Endothelial cell of umbilical vein (primary cell): ENCODE measurements at regions not wholly inside any gene's neighbourhood (a gene's known extent, or its start where the extent isn't known, plus 50 kb on each side); places are given as distances from the start of the nearest gene placed in this dataset.

Experiments used
- BruUV-seq: library from RNA; stranded (reverse); fragments of 400-500 nt; replicated peaks from 2 replicates; lab custom pipeline; 2021; lab: Mats Ljungman, UMichigan
- CTCF ChIA-PET: fragments of 300-600, 350-600 bp; sonication (Branson Sonifier 250); formaldehyde crosslinking; loops from one replicate; lab custom pipeline; 2021; ENCODE audit warnings: antibody characterized with exemption, inconsistent platforms; lab: Charles Lee
- POLR2A ChIA-PET: fragments of 300-600, 350-600 bp; sonication (Branson Sonifier 250); formaldehyde crosslinking; loops from one replicate; lab custom pipeline; 2021; ENCODE audit warnings: antibody characterized with exemption, inconsistent platforms; lab: Charles Lee
- DNase-seq: peaks from one replicate; pipeline ENCODE4 v3.0.0-alpha.2; 2011; ENCODE audit warnings: low read depth, low spot score
- FAIRE-seq: peaks from 2 replicates; lab custom pipeline; 2011; peaks lifted over from hg19 to GRCh38; lab: Jason Lieb, UNC
- H2AFZ ChIP-seq: 2 replicates; pipeline ENCODE4 v1.6.0; 2012; ENCODE audit warnings: low read depth, low read length, control low read depth, inconsistent platforms
- H3K27ac ChIP-seq: 2 replicates; pipeline ENCODE4 v1.5.1; 2011; ENCODE audit warnings: low read depth, mild to moderate bottlenecking, control low read depth, low read length, moderate library complexity; ENCODE audit not compliant: insufficient read depth
- H3K27me3 ChIP-seq, 2 experiments: 2 replicates each; pipeline versions ENCODE4 v1.6.0 to v1.6.1; 2011; ENCODE audit warnings: low read length in 2 of 2, mixed read lengths in 1 of 2; ENCODE audit not compliant: control insufficient read depth in 2 of 2, insufficient read depth in 2 of 2
- H3K36me3 ChIP-seq, 2 experiments: 2 replicates in 1 of 2; 3 replicates in 1 of 2; pipeline ENCODE4 v1.5.1; 2011; ENCODE audit warnings: low read length in 2 of 2, mild to moderate bottlenecking in 1 of 2, moderate library complexity in 1 of 2; ENCODE audit not compliant: control insufficient read depth in 2 of 2, insufficient read depth in 2 of 2; ENCODE audit errors: extremely low read depth in 1 of 2
- H3K4me1 ChIP-seq: 3 replicates; pipeline ENCODE4 v1.5.1; 2011; ENCODE audit warnings: mild to moderate bottlenecking, low read length; ENCODE audit not compliant: control insufficient read depth, insufficient read depth; ENCODE audit errors: extremely low read depth
- H3K4me2 ChIP-seq: 2 replicates; pipeline ENCODE4 v1.6.1; 2011; ENCODE audit warnings: low read length, control low read depth, mixed read lengths; ENCODE audit not compliant: insufficient read depth
- H3K4me3 ChIP-seq, 3 experiments: fragments of 200-600 bp in 1 of 3; sonication (generic), shearing (Covaris generic) in 1 of 3; replicated peaks in 1 of 3; 2 replicates each; pipeline ENCODE4 v1.5.1; 2011 to 2016; ENCODE audit warnings: control low read depth in 3 of 3, low read length in 3 of 3, mild to moderate bottlenecking in 2 of 3, inconsistent platforms in 1 of 3, low read depth in 1 of 3, moderate library complexity in 1 of 3; ENCODE audit not compliant: insufficient read depth in 1 of 3
- H3K79me2 ChIP-seq: 2 replicates; pipeline ENCODE4 v1.6.0; 2012; ENCODE audit warnings: low read length, inconsistent platforms; ENCODE audit not compliant: control insufficient read depth, insufficient read depth
- H3K9ac ChIP-seq: replicated peaks from 2 replicates; pipeline ENCODE3; 2011; ENCODE audit warnings: low read length, control low read depth; ENCODE audit not compliant: insufficient read depth; ENCODE audit errors: extremely low read depth
- H3K9me1 ChIP-seq: replicated peaks from 3 replicates; pipeline ENCODE4 v1.6.0; 2011; ENCODE audit warnings: mild to moderate bottlenecking, low read length; ENCODE audit not compliant: control insufficient read depth, insufficient read depth; ENCODE audit errors: extremely low read depth
- H3K9me3 ChIP-seq: replicated peaks from 2 replicates; pipeline ENCODE4 v1.5.1; 2012; ENCODE audit warnings: low read length, inconsistent platforms; ENCODE audit not compliant: control insufficient read depth, insufficient read depth
- H4K20me1 ChIP-seq: replicated peaks from 2 replicates; pipeline ENCODE3; 2011; ENCODE audit warnings: mild to moderate bottlenecking, low read length; ENCODE audit not compliant: control insufficient read depth, insufficient read depth; ENCODE audit errors: extremely low read depth
- CTCF ChIP-seq, 2 donors: IDR thresholded peaks; 1 replicate in 1 of 2; 2 replicates in 1 of 2; pipeline ENCODE4 v1.5.1; 2011; ENCODE audit warnings: low read length in 2 of 2, mild to moderate bottlenecking in 2 of 2, moderate library complexity in 2 of 2, control low read depth in 1 of 2, inconsistent platforms in 1 of 2, low read depth in 1 of 2; ENCODE audit not compliant: insufficient read depth in 1 of 2; ENCODE audit errors: extremely low read depth in 1 of 2
- EZH2 ChIP-seq: IDR thresholded peaks from 2 replicates; pipeline ENCODE4 v1.6.1; 2012; ENCODE audit warnings: borderline replicate concordance, low read depth, mild to moderate bottlenecking, moderate library complexity, low read length, inconsistent platforms; ENCODE audit not compliant: severe bottlenecking
- FOS ChIP-seq: IDR thresholded peaks from 2 replicates; pipeline ENCODE4 v1.6.1; 2011; ENCODE audit warnings: mild to moderate bottlenecking, low read length, moderate library complexity, borderline replicate concordance; ENCODE audit not compliant: insufficient read depth
- GATA2 ChIP-seq: IDR thresholded peaks from 2 replicates; pipeline ENCODE4 v1.7.0; 2011; ENCODE audit warnings: low read depth, mild to moderate bottlenecking, moderate library complexity, mixed read lengths, low read length; ENCODE audit not compliant: insufficient read length, insufficient read depth
- JUN ChIP-seq: IDR thresholded peaks from 2 replicates; pipeline ENCODE4 v1.6.1; 2011; ENCODE audit warnings: borderline replicate concordance, low read depth; ENCODE audit not compliant: insufficient read length, insufficient read depth
- MAX ChIP-seq: IDR thresholded peaks from 2 replicates; pipeline ENCODE4 v1.6.1; 2011; ENCODE audit not compliant: insufficient read depth, insufficient read length
- MYC ChIP-seq: IDR thresholded peaks from one replicate; pipeline ENCODE4 v1.6.1; 2011; ENCODE audit warnings: mild to moderate bottlenecking, low read depth, low read length
- POLR2A ChIP-seq: IDR thresholded peaks from 2 replicates; pipeline ENCODE4 v1.6.1; 2012; ENCODE audit warnings: low read depth, mild to moderate bottlenecking, control low read depth, low read length
- POLR2AphosphoS5 ChIP-seq: IDR thresholded peaks from 2 replicates; pipeline ENCODE4 v1.6.1; 2012; ENCODE audit warnings: low read depth, mild to moderate bottlenecking, control low read depth, low read length, moderate library complexity; ENCODE audit not compliant: insufficient read depth
- dilution Hi-C: fragments of 300-500 bp; cut with MboI; formaldehyde crosslinking; loops from one replicate; pipeline ENCODE4 v1.15.0; 2019; ENCODE audit warnings: low sequenced_read_pairs; ENCODE audit not compliant: extremely low pct_ligation_motif_present
- intact Hi-C: fragments of 100-400 bp; cut with micrococcal nuclease; formaldehyde crosslinking; loops from one replicate; pipeline ENCODE4 v1.10.0; 2022

DNA sequence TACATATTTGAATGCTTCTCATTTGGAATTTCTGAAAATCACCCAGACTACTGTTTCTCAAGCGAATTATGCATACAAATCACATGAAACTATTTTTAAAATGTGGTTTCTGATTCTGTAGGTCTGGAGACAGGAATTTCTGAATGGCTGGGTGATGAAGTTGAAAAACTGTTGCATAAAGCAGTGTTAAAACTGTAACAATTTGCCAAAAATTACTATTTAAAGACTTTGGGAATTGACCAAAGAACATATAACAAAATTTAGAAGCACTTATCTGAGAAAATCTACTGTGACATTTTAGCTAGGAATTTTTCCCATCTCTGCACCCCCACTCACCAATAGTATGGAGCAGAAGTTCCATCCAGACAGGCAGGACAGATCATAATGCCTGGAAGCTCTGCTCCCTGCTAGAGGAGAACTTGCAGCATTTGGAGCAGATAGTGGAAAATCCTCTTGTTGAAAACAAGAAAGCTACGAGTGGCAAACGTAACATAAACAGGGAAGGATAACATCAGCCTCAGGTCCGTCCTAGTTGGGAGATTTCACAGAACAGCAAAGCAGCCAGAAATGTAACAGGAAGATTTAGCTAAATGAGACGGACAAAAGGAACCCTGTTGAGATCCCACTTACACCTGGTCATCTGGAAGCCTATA is 132.3 kb upstream of the MCTP2 start:
- TF ChIP-seq FOS = no peak
- TF ChIP-seq MYC = no peak
- no peak for TF ChIP-seq JUN
- TF ChIP-seq MAX = no peak
- no peak for TF ChIP-seq POLR2A
- no peak for TF ChIP-seq GATA2
- TF ChIP-seq POLR2AphosphoS5 = no peak
- TF ChIP-seq CTCF (IDR thresholded peaks at IDR 0.05; ENCODE audit: extremely low read depth in 1 of 2, insufficient read depth in 1 of 2, low read depth in 1 of 2, low read length in 2 of 2) = no peak
- no peak for TF ChIP-seq EZH2
- Histone ChIP-seq H3K27ac (no peak overlapping the region), H3K9ac (no peak overlapping the region), H3K4me2 (no peak overlapping the region), H3K4me1 (no peaks in the 10 kb centered on the region), H4K20me1 (no peaks in the 10 kb centered on the region), H3K36me3 (no peaks in the 10 kb centered on the region), H2AFZ (no peak overlapping the region), H3K79me2 (no peaks in the 10 kb centered on the region), H3K27me3 (no peaks in the 10 kb centered on the region), H3K9me1 (no peaks in the 10 kb centered on the region), H3K9me3 (no peaks in the 10 kb centered on the region), H3K4me3 (no peak overlapping the region)
- no TSS peak for BruUV-seq
- intact Hi-C loops (no loop called here), dilution Hi-C loops (no loop called here)
- FAIRE-seq (no peak), DNase-seq (no peak)
- ChIA-PET CTCF (no interaction called here), POLR2A (no interaction called here)
